Lower lobe of right lung (tissue), 2 donors: ENCODE measurements at regions not wholly inside any gene's neighbourhood (a gene's known extent, or its start where the extent isn't known, plus 50 kb on each side); places are given as distances from the start of the nearest gene placed in this dataset.

Experiments used
- ATAC-seq, 2 donors: fragments of 200-7000 bp; cut with Tn5 transposase; one replicate each; pipeline ENCODE4 v1.9.1; 2020 to 2022; ENCODE audit warnings: mild to moderate bottlenecking in 2 of 2, moderate library complexity in 2 of 2
- DNase-seq: peaks from one replicate; pipeline ENCODE4 v3.0.0-alpha.2; 2020
- H3K27ac ChIP-seq: fragments of 200-600 bp; one replicate; pipeline ENCODE4 v1.8.0; 2022
- H3K27me3 ChIP-seq: fragments of 200-600 bp; one replicate; pipeline ENCODE4 v1.8.0; 2022; ENCODE audit warnings: low read depth
- H3K36me3 ChIP-seq: fragments of 200-600 bp; one replicate; pipeline ENCODE4 v1.8.0; 2022; ENCODE audit warnings: mild to moderate bottlenecking
- H3K4me1 ChIP-seq: fragments of 200-600 bp; one replicate; pipeline ENCODE4 v1.8.0; 2022
- H3K4me3 ChIP-seq: fragments of 200-600 bp; one replicate; pipeline ENCODE4 v1.8.0; 2022; ENCODE audit warnings: mild to moderate bottlenecking
- H3K9me3 ChIP-seq: fragments of 200-600 bp; one replicate; pipeline ENCODE4 v1.8.0; 2022
- intact Hi-C: fragments of 100-400 bp; cut with DNase I; formaldehyde crosslinking; loops from one replicate; pipeline ENCODE4 v1.11.0; 2022
- TF ChIP-seq, protein P1 (sequence below): fragments of 200-600 bp; IDR thresholded peaks from one replicate; pipeline ENCODE4 v1.8.0; 2022; ENCODE audit warnings: antibody characterized with exemption, mild to moderate bottlenecking
- donor health status: DM: no; HTN: yes; CAD: no; lungs with severe emphysema.

DNA sequence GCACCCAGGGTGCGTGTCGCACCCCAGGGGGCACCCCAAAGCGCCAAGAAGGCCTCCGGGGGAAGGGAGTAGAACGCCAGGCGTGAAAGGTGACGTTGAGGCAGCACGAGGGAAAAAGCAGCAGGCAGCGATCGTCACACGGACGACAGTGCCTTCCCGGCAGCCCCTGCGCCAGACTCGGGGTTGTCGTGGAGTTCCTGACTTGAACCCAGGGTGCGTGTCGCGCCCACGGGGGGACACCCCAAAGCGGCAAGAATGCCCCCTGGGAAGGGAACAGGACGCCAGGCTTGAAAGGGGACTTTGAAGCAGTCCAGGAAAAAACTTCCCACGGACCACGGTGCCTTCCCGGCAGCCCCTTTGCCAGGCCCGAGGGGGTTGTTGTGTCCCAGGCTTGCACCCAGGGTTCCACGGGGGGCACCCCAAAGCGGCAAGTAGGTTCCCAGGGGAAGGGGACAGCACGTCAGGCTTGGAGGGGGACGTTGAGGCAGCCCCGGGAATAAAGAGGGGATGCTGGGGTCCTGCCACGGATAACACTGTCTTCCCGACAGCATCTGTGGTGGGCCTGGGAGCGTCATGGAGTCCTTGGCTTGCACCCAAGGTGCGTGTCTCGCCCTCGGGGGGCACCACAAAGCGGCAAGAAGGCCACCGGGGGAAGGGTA, 159.2 kb upstream of the ALG10B start:
- no peaks in the 10 kb centered on the region for H3K9me3 ChIP-seq
- TF ChIP-seq, protein P1, sequence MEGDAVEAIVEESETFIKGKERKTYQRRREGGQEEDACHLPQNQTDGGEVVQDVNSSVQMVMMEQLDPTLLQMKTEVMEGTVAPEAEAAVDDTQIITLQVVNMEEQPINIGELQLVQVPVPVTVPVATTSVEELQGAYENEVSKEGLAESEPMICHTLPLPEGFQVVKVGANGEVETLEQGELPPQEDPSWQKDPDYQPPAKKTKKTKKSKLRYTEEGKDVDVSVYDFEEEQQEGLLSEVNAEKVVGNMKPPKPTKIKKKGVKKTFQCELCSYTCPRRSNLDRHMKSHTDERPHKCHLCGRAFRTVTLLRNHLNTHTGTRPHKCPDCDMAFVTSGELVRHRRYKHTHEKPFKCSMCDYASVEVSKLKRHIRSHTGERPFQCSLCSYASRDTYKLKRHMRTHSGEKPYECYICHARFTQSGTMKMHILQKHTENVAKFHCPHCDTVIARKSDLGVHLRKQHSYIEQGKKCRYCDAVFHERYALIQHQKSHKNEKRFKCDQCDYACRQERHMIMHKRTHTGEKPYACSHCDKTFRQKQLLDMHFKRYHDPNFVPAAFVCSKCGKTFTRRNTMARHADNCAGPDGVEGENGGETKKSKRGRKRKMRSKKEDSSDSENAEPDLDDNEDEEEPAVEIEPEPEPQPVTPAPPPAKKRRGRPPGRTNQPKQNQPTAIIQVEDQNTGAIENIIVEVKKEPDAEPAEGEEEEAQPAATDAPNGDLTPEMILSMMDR: no peak
- no peak for DNase-seq
- no peaks in the 10 kb centered on the region for H3K27me3 ChIP-seq
- H3K4me3 ChIP-seq: no peak overlapping the region
- ATAC-seq: no peak
- H3K27ac ChIP-seq: no peak overlapping the region
- intact Hi-C loops: no loop called here
- no peaks in the 10 kb centered on the region for H3K36me3 ChIP-seq
- no peaks in the 10 kb centered on the region for H3K4me1 ChIP-seq

DNA sequence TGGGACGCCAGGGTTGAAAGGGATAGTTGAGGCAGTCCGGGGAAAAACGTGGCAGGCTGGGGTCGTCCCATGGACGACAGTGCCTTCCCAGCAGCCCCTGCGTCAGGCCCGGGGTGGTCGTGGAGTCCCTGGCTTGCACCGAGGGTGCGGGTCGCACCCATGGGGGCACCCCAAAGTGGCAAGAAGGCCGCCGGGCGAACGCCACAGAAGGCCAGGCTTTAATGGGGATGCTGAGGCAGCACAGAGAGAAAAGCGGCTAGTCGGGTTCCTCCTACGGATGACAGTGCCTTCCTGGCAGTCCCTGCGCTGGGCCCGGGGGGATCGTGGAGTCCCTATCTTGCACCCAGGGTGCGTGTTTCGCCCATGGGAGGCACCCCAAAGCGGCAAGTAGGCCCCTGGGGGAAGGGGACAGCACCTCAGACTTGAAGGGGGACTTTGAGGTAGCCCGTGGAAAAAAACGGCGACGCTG, 158.6 kb upstream of the ALG10B start:
- Histone ChIP-seq H3K4me3 (no peak overlapping the region), H3K4me1 (no peaks in the 10 kb centered on the region), H3K36me3 (no peaks in the 10 kb centered on the region), H3K9me3 (no peaks in the 10 kb centered on the region), H3K27ac (no peak overlapping the region), H3K27me3 (no peaks in the 10 kb centered on the region)
- ATAC-seq (no peak), DNase-seq (no peak)
- intact Hi-C loops: no loop called here
- TF ChIP-seq, protein P1: no peak

DNA sequence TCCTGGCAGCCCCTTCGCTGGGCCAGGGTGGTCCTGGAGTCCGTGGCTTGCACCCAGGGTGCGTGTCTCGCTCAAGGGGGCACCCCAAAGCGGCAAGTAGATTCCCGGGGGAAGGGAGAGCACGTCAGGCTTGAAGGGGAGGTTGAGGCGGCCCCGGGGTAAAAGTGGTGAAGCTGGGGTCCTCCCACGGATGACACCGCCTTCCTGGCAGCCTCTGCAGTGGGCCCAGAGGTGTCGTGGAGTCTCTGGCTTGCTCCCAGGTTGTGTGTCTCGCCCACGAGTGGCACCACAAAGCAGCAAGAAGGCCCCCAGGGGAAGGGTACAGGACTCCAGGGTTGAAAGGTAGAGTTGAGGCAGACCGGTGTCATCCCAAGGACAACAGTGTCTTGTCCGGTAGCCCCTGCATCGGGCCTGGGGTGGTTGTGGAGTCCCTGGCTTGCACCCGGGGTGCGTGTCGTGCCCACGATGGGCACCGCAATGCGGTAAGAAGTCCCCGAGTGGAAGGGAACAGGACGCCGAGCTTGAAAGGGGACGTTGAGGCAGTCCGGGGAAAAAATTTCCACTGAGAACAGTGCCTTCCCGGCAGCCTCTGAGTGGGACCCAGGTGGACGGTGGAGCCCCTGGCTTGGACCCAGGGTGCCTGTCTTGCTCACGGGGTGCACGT, 158.0 kb upstream of the ALG10B start:
- Histone ChIP-seq H3K4me1 (no peaks in the 10 kb centered on the region), H3K4me3 (no peak overlapping the region), H3K27ac (no peak overlapping the region), H3K9me3 (no peaks in the 10 kb centered on the region), H3K36me3 (no peaks in the 10 kb centered on the region), H3K27me3 (no peaks in the 10 kb centered on the region)
- DNase-seq: no peak
- intact Hi-C loops: no loop called here
- ATAC-seq: no peak
- TF ChIP-seq, protein P1: no peak

DNA sequence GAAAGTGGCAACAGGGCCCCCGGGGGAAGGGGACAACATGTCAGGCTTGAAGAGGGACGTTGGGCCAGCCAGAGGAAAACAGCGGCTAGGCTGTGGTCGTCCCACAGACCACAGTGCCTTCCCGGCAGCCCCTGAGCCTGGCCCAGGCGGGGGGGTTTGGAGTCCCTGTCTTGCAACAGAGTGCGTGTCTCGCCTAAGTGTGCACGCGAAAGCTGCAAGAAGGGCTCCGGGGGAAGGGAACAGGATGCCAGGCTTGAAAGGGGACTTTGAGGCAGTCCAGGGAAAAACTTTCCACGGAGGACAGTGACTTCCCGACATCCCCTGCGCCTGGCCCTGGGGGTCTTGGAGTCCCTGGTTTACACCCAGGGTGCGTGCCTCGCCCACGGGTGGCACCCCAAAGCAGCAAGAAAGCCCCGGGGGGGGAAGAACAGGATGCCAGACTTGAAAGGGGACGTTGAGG, 157.5 kb upstream of the ALG10B start:
- ATAC-seq: no peak
- Histone ChIP-seq H3K36me3 (no peaks in the 10 kb centered on the region), H3K27me3 (no peaks in the 10 kb centered on the region), H3K4me1 (no peaks in the 10 kb centered on the region), H3K9me3 (no peaks in the 10 kb centered on the region), H3K4me3 (no peak overlapping the region), H3K27ac (no peak overlapping the region)
- TF ChIP-seq, protein P1: no peak
- intact Hi-C loops: no loop called here
- DNase-seq: no peak

DNA sequence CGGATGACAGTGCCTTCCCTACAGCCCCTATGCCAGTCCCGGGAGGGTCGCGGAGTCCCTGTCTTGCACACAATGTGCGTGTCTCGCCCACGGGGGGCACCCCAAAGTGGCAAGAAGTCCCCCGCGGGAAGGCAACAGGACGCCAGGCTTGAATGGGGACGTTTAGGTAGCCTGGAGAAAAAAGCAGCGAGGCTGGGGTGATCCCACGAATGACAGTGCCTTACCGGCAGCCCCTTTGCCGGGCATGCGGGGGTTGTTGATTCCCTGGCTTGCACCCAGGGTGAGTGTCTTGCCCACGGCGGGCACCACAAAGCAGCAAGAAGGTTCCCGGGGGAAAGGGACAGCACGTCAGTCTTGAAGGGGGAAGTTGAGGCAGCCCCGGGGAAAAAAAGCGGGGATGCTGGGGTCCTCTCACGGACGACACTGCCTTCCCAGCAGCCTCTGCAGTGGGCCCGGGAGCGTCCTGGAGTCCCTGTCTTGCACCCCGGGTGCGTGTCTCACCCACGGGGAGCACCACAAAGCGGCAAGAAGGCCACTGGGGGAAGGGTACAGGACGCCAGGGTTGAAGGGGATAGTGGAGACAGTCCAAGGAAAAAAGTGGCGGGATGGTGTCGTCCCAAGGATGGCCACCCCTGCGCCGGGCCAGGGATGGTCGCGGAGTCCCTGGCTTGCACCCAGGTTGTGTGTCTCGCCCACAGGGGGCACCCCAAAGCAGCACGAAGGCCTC, 156.8 kb upstream of the ALG10B start:
- intact Hi-C loops: no loop called here
- DNase-seq (no peak), ATAC-seq (no peak)
- TF ChIP-seq, protein P1: no peak
- Histone ChIP-seq H3K4me3 (no peak overlapping the region), H3K36me3 (no peaks in the 10 kb centered on the region), H3K9me3 (no peaks in the 10 kb centered on the region), H3K27me3 (no peaks in the 10 kb centered on the region), H3K4me1 (no peaks in the 10 kb centered on the region), H3K27ac (no peak overlapping the region)
